Myocyte (in vitro differentiated cells): ENCODE measurements at regions not wholly inside any gene's neighbourhood (a gene's known extent, or its start where the extent isn't known, plus 50 kb on each side); places are given as distances from the start of the nearest gene placed in this dataset.

Experiments
- DNase-seq: peaks from one replicate; pipeline ENCODE4 v3.0.0-alpha.2; 2012; ENCODE audit warnings: low read depth

DNA sequence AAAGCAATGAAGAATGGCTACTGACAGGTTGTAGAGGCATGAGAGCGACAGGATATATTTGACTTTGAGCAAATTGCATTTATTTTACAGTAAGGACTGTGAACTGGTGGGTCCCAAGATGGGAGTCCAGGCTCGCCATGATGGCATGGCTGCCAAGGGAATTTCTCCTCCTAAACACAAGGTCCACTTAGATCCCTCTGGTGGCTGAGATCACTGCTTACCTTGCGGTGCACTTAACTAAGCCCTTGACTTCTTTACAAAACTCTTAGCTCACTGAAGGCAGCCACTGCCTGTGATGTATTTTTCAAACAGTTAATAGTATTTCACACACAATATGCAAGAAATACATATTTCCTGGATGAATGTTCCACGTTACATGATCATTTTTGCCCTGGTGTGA lies 50.3 kb upstream of the SORBS2 start:
- DNase-seq = no peak

- no peak for DNase-seq
Measured at GRCh38 chr4:185863946-185864345, 52.0 kb upstream of the SORBS2 start.

GRCh38 chr4:185865901-185866328 lies 53.9 kb upstream of the SORBS2 start:
- DNase-seq = peak; percentile 86

DNA sequence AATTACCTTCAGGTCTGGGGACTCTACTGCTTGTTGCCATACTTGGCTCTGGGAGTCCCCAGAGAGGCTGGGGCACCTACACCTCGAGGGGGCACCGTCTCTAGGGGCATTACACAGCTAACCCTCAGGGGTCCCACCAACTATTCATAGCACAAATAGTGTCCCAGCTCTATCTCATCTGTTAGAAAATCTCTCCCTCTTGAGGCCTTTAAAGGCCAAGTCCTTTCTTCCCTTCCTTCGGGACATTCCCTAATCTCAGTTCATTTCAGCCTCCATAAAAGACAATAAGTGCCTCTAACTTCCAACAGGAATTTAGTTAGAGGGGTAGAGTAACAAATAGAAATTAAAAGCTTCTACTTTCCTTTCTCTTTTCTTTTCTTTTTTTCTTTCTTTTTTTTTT lies 55.8 kb upstream of the SORBS2 start:
- no peak for DNase-seq

DNA sequence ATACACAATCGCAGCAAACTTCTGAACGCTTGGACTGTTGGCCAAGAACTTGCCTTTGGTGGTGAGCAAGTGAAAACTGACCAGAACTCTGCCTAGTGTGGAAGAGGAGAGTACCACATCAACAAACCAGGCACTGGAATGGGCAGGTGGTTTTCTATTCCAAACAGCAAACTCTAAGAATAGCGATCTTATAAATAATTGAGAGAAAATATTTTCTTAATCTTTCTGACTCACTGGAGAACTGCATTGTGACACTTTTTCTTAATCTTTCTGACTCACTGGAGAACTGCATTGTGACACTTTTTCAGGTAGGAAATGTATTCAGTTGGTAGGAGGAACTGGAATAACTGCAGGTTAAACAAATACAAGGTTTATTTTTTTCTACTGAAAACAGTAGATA lies 57.0 kb upstream of the SORBS2 start:
- DNase-seq = peak; percentile 34

DNA sequence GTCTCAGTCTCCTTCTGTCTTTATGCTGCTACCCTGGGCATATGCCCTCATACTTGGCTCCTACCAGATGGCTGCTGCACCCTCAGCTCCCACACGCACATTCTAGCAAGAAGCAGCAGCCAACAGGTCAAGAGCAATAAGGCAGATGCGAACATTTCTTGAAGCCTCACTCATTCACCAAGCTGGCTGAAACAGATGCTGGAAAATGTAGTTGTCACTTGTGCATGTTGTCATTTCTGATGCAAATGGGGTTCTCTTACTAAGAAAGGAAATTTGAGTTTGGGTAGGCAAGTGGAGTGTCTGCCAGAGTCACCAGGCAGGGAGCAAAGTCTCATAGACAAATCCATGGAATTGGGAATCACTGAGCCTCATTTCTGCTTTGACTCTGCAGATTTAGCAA lies 57.4 kb upstream of the SORBS2 start:
- DNase-seq = peak; percentile 24

DNA sequence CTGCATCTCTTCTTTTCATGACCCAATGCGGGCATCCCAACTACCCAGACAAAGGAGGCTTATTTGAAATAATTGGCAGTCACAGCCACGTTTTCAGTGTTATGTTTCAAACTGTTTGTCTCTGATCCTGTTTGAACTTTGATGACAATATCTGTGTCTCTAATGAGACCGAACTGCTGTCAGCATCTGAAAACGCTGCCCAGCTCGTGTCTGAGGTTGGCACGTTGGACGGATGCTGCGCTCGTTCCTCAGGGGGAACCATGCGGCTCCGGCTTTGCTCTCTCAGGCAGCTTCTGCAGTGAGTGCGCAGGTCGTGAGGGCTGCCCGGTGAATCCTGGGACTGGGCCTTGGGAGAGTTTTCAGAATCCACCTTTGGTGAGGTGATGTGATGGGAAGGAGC lies 58.4 kb upstream of the SORBS2 start:
- DNase-seq = no peak

GRCh38 chr4:185872747-185873380 lies 60.9 kb upstream of the SORBS2 start:
- no peak for DNase-seq

DNA sequence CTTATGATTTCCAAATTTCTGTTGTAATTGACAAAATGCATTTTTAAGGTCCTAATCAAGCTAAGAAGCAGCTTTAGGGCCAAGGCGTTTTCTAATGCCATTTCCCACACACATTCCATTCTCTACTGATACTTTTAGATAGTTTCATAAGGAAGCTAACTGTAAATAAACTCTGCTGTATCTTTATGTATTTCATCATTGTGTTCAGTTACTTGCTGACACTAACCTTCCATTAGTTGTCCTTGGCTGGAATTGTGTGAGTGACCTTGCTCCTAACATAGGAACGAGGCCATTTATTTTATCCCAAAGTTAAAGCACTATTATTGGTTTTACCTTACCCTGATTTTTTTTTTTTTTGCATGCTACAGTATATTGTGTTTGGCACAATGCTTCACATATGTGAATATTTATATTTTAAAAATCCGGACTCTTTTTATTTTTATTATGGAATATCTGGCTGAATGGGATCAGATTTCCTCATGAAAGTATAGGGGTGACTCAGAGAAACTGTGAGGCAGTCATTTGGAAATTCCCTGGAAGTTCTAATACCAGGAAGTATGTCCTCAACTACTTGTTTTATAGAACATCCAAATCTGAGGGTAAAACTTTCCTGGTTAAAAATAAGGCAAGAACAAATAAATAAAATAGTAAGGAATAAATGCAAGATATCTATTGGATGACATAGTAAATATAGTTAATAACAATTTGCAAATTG lies 62.7 kb upstream of the SORBS2 start:
- DNase-seq = peak; percentile 26

DNA sequence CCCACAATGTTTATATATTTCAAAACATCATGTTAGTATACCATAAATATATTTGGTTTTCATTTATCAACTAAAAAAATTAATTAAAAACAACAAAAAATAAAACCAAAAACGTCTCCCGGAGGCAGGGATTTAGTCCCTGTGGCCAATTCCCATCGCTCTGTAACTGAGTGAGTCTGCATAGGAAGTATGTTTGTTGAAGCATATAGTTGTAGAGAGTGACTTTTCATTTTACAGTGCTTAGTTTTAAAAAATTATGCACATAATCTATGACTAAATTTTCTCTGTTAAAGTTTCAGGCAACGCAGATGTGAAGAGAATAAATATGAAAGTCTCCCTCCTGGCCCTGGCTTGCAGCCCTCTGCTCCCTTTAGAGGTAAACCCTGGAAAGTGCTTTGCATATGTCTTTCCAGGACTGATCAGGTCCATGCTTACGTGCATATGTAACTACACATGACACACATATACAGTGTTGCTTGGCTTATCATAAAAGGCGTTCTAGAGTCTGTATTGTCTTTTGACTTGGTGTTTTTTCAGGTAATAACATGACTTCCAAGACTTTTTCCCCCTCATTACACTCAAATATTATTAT lies 63.4 kb upstream of the SORBS2 start:
- DNase-seq = no peak

DNA sequence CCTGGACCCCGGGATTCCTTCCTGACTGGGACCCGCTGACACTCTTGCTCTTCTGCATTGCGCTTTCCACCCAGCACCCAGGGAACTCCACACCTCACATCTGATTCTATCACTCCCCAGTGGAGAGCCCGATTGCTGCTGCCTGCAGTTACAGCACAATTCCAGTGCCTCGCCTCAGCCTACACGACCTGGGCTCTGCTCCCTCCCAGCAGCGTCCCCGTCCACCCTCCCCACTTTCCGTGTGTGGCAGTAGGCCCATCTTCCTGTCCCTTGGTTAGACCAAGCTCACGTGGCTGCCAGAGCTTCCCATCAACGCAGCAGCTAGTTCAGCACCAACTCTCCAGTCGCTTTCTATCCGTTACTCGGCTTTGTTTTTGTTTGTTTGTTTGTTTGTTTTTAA lies 66.6 kb upstream of the SORBS2 start:
- DNase-seq = no peak

- DNase-seq = no peak
Measured at GRCh38 chr4:185879666-185880312, 67.8 kb upstream of the SORBS2 start.

- DNase-seq = no peak
Measured at GRCh38 chr4:185880571-185880970, 68.6 kb upstream of the SORBS2 start.

- peak; percentile 48 for DNase-seq
Measured at GRCh38 chr4:185881430-185881829, 69.4 kb upstream of the SORBS2 start.

- no peak for DNase-seq
Measured at GRCh38 chr4:185883591-185883990, 71.6 kb upstream of the SORBS2 start.

DNA sequence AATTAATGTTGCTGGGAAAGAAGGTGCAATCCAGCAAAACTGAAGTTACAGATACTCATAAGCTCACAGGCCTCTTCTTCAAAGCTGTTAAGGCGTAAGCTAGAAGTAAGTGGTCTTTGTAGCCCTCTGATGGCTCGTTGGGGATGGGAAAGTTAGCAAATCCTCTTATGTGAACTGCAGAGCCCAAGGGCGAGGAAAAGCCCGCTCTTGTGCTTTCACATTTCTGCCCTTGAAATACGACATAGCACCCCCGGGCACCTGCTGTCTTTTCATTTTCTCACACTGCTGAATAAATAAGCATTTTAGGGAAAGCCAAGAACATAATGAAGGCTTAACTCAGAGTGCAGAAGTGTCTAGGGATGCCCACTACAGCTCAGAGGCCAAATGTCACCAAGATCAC lies 73.1 kb upstream of the SORBS2 start:
- DNase-seq = no peak

- DNase-seq = no peak
Measured at GRCh38 chr4:185885604-185886003, 73.6 kb upstream of the SORBS2 start.

GRCh38 chr4:185886832-185887524 lies 75.0 kb upstream of the SORBS2 start:
- DNase-seq = no peak

DNA sequence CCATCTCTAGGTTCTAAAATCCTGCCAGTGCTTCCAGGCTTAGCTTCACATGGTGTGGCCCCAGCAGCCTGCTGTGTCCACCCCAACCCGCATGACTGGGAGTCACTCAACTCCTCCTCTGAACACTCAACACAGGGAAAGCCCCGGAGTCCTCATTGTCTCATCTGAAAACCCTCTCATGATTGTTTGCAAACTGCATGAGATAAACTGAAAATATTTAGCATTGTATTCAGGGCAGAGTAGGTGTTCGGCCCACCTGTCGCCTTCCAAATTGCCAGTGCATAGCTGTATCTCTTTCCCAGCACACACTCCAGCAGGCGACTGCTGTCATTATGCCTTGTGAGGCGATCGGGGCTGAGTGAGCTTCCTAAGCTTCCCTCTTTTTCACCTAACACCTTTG lies 76.7 kb upstream of the SORBS2 start:
- no peak for DNase-seq

- no peak for DNase-seq
Measured at GRCh38 chr4:185889585-185889984, 77.6 kb upstream of the SORBS2 start.

GRCh38 chr4:185890196-185890595 lies 78.2 kb upstream of the SORBS2 start:
- no peak for DNase-seq

- DNase-seq = no peak
Measured at GRCh38 chr4:185892165-185892564, 80.2 kb upstream of the SORBS2 start.
